ENCODE measurements at regions not wholly inside any gene's neighbourhood (a gene's known extent, or its start where the extent isn't known, plus 50 kb on each side); places are given as distances from the start of the nearest gene placed in this dataset.
"Not testable (repeated sequence)": the region's sequence is repeated elsewhere in the genome, so short reads cannot be mapped to it uniquely, and the experiment has no call there.

DNA sequence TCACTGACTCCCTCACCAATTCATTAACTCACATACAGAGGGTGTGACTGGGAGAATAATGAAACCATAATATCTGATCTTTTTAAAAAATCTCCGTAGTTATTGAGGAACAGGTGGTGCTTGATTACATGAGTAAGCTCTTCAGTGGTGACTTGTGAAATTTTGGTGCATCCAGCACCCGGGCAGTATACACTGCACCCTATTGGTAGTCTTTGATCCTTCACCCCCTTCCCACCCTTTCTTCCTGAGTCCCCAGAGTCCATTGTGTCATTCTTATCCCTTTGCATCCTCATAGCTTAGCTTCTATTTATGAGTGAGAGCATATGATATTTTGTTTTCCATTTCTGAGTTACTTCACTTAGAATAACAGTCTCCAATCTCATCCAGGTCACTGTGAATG, 1143.8 kb downstream of the PCDH19 start:
- WGBS, 2 donors, result 73 to 74% methylated on average over 2 of the region's 2 CpGs
- TF ChIP-seq POLR2A (IDR thresholded peaks at IDR 0.05), result no peak
- TF ChIP-seq, protein P1, sequence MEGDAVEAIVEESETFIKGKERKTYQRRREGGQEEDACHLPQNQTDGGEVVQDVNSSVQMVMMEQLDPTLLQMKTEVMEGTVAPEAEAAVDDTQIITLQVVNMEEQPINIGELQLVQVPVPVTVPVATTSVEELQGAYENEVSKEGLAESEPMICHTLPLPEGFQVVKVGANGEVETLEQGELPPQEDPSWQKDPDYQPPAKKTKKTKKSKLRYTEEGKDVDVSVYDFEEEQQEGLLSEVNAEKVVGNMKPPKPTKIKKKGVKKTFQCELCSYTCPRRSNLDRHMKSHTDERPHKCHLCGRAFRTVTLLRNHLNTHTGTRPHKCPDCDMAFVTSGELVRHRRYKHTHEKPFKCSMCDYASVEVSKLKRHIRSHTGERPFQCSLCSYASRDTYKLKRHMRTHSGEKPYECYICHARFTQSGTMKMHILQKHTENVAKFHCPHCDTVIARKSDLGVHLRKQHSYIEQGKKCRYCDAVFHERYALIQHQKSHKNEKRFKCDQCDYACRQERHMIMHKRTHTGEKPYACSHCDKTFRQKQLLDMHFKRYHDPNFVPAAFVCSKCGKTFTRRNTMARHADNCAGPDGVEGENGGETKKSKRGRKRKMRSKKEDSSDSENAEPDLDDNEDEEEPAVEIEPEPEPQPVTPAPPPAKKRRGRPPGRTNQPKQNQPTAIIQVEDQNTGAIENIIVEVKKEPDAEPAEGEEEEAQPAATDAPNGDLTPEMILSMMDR (IDR thresholded peaks at IDR 0.05), result no peak
- no peaks in the 10 kb centered on the region for H3K27me3 ChIP-seq
- H3K4me1 ChIP-seq, result no peaks in the 10 kb centered on the region
- no peaks in the 10 kb centered on the region for H3K9me3 ChIP-seq
- no peak for DNase-seq
- no peaks in the 10 kb centered on the region for H3K36me3 ChIP-seq
- intact Hi-C loops (cut with DNase I), result no loop called here
- H3K4me3 ChIP-seq, result no peak overlapping the region
- H3K27ac ChIP-seq, result no peak overlapping the region

DNA sequence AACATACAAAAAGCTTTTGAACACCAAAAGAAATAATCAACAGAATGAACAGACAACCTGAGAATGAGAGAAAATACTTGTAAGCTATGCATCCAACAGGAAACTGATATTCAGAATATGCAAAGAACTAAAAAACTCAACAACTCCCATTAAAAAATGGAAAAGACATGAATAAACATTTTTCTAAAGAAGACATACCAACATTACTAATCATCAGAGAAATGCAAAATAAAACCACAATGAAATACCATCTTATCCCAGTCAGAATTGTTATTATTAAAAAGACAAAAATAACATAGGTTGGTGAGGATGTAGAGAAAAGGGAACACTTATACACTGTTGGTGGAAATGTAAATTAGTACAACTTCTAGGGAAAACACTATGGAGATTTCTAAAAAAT, 1161.9 kb downstream of the PCDH19 start:
- H3K36me3 ChIP-seq, result no peaks in the 10 kb centered on the region
- H3K27ac ChIP-seq, result no peak overlapping the region
- no peak for TF ChIP-seq POLR2A (IDR thresholded peaks at IDR 0.05)
- TF ChIP-seq, protein P1 (IDR thresholded peaks at IDR 0.05), result no peak
- H3K27me3 ChIP-seq, result no peaks in the 10 kb centered on the region
- no peaks in the 10 kb centered on the region for H3K9me3 ChIP-seq
- no peaks in the 10 kb centered on the region for H3K4me1 ChIP-seq
- intact Hi-C loops (cut with DNase I), result no loop called here
- no peak for DNase-seq
- no peak overlapping the region for H3K4me3 ChIP-seq

DNA sequence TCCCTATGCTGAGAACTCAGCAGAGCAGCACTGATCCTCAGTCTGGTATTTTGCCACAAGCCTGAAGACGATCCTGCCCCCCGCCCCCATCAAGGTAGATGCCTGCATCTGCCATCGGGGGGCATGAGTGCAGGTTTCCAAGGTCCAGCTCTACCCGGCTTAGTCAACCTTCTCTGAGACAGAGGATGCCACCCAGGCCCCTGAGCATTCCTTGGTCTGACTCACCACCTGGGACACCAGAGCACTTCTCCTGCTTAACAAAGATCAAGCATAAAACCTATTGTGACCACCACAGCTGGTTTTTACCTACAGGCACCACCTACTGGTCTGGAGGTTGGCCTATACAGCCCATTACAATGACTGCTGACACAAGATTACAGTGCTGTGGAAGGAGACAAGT, 1168.1 kb downstream of the PCDH19 start:
- H3K27ac ChIP-seq, result no peak overlapping the region
- no peaks in the 10 kb centered on the region for H3K36me3 ChIP-seq
- H3K4me1 ChIP-seq, result no peaks in the 10 kb centered on the region
- H3K9me3 ChIP-seq, result no peaks in the 10 kb centered on the region
- WGBS, 2 donors, result 100% methylated on average over 2 of the region's 4 CpGs; no CpG with 5 or more reads in 1 of the 2 donors
- no peaks in the 10 kb centered on the region for H3K27me3 ChIP-seq
- no peak for DNase-seq
- no peak overlapping the region for H3K4me3 ChIP-seq
- intact Hi-C loops (cut with DNase I), result no loop called here
- TF ChIP-seq POLR2A (IDR thresholded peaks at IDR 0.05), result no peak
- TF ChIP-seq, protein P1 (IDR thresholded peaks at IDR 0.05), result no peak

DNA sequence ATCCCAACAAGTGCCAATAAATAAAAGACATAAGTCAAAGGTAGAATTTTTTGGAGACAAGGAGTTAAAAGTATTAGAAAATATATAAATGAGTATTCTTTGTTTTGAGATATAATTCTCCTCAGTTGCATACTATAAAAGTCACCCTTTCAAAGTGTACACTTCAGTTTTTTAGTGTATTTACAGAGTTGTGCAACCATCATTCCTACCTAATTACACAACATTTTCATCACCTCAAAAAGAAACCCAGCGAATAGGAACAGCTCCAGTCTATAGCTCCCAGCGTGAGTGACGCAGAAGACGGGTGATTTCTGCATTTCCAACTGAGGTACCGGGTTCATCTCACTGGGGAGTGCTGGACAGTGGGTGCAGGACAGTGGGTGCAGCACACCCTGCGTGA, 1175.7 kb downstream of the PCDH19 start:
- 67 to 90% methylated on average over 1 to 2 of the region's 6 CpGs for WGBS, 2 donors
- H3K4me3 ChIP-seq; H3K27ac ChIP-seq; H3K27me3 ChIP-seq; intact Hi-C loops (cut with DNase I); H3K36me3 ChIP-seq; H3K4me1 ChIP-seq; DNase-seq; H3K9me3 ChIP-seq: not testable (repeated sequence)

DNA sequence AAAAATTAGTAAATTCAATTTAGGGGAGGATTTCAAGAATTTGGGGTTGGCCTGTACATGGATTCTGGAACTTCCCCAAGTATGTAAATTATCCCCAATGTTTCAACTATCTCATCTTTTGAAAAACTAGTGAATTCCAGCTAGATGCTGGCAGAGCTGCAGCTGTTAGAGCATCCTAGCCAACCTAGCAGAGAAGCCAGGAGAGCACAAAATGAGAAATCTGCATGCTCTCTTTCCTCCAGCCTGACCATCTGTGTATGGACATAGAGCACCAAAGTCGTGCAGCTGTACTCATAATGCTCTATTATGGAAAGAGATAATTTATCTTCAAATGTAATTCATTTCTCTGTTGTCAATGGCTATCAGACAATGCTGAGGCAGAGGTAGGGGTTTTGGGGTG, 1217.7 kb downstream of the PCDH19 start:
- TF ChIP-seq POLR2A (IDR thresholded peaks at IDR 0.05), result no peak
- TF ChIP-seq, protein P1 (IDR thresholded peaks at IDR 0.05), result no peak
- no peaks in the 10 kb centered on the region for H3K36me3 ChIP-seq
- intact Hi-C loops (cut with DNase I), result no loop called here
- WGBS, 2 donors, result 11 to 22% methylated on average over 1 of the region's 1 CpG
- no peak for DNase-seq
- no peaks in the 10 kb centered on the region for H3K4me1 ChIP-seq
- H3K27ac ChIP-seq, result no peak overlapping the region
- peaks cover 0 to 5% (median 0%) of the 10 kb centered on the region in 4 donors for H3K27me3 ChIP-seq
- no peak overlapping the region for H3K4me3 ChIP-seq
- no peaks in the 10 kb centered on the region for H3K9me3 ChIP-seq

DNA sequence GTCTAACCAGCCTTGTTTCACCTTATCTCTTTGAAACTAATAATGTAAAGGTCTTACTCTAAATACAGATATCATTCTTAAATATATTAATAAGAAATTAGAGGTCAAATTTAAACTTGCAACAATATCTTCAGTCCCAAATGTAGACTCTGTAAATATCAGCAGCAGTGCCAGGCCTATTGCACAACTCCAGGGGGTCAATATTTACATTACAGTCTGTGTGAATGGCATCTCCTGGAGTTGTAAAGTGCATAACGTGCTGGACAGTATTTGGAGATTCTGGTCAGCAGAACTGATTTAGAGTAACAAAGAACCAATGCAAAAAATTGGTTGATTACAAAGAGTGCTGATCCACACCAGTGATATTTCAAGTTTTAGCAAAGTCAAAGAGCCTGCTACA, 1225.9 kb downstream of the PCDH19 start:
- Histone ChIP-seq H3K4me1 (no peaks in the 10 kb centered on the region), H3K9me3 (no peaks in the 10 kb centered on the region), H3K27ac (no peak overlapping the region), H3K27me3 (no peaks in the 10 kb centered on the region), H3K36me3 (no peaks in the 10 kb centered on the region), H3K4me3 (no peak overlapping the region)
- no peak for DNase-seq
- intact Hi-C loops (cut with DNase I), result no loop called here
- TF ChIP-seq, protein P1 (IDR thresholded peaks at IDR 0.05), result no peak
- TF ChIP-seq POLR2A (IDR thresholded peaks at IDR 0.05), result no peak
- 32 to 43% methylated on average over 1 of the region's 1 CpG for WGBS, 2 donors

Data from esophagus squamous epithelium (tissue), 5 donors.